ENCODE measurements at regions not wholly inside any gene's neighbourhood (a gene's known extent, or its start where the extent isn't known, plus 50 kb on each side); places are given as distances from the start of the nearest gene placed in this dataset.

GRCh38 chr5:58231041-58231440, 228.8 kb downstream of the PLK2 start:
- intact Hi-C loops (cut with DNase I) = no loop called here
- DNase-seq = peak in 16 of 42 donors; percentile 1 to 70 (median 25)

- no peak for DNase-seq
- intact Hi-C loops (cut with DNase I) = no loop called here
Observed at GRCh38 chr5:58228896-58229295, 231.0 kb downstream of the PLK2 start.

- DNase-seq = no peak
- intact Hi-C loops (cut with DNase I) = no loop called here
Observed at GRCh38 chr5:58227858-58228257, 232.0 kb downstream of the PLK2 start.

GRCh38 chr5:58224661-58225060, 235.2 kb downstream of the PLK2 start:
- intact Hi-C loops (cut with DNase I) = no loop called here
- no peak for DNase-seq

GRCh38 chr5:58224221-58224620, 235.7 kb downstream of the PLK2 start:
- DNase-seq = no peak

GRCh38 chr5:58215364-58215763, 244.5 kb downstream of the PLK2 start:
- no peak for DNase-seq
- intact Hi-C loops (cut with DNase I) = no loop called here

More at GRCh38 chr5:58224221-58224620, 235.7 kb downstream of the PLK2 start:
- intact Hi-C loops (cut with DNase I) = no loop called here

- no peak for DNase-seq
- intact Hi-C loops (cut with DNase I) = no loop called here
Observed at GRCh38 chr5:58211441-58211840, 248.4 kb downstream of the PLK2 start.

GRCh38 chr5:58208674-58209073, 251.2 kb downstream of the PLK2 start:
- intact Hi-C loops (cut with DNase I) = no loop called here
- DNase-seq = no peak

- intact Hi-C loops (cut with DNase I) = no loop called here
- no peak for DNase-seq
Observed at GRCh38 chr5:58207076-58207475, 252.8 kb downstream of the PLK2 start.

- intact Hi-C loops (cut with DNase I) = no loop called here
- no peak for DNase-seq
Observed at GRCh38 chr5:58204966-58205365, 254.9 kb downstream of the PLK2 start.

GRCh38 chr5:58202941-58203444, 256.9 kb downstream of the PLK2 start:
- DNase-seq = no peak
- intact Hi-C loops (cut with DNase I) = no loop called here

- no peak for DNase-seq
- intact Hi-C loops (cut with DNase I) = no loop called here
Observed at GRCh38 chr5:58201922-58202648, 257.8 kb downstream of the PLK2 start.

GRCh38 chr5:58200451-58200850, 259.4 kb downstream of the PLK2 start:
- intact Hi-C loops (cut with DNase I) = no loop called here
- DNase-seq = no peak

GRCh38 chr5:58199087-58199486, 260.8 kb downstream of the PLK2 start:
- intact Hi-C loops (cut with DNase I) = no loop called here
- DNase-seq = no peak

- intact Hi-C loops (cut with DNase I) = no loop called here
- no peak for DNase-seq
Observed at GRCh38 chr5:58198330-58198729, 261.6 kb downstream of the PLK2 start.

- no peak for DNase-seq
- intact Hi-C loops (cut with DNase I) = no loop called here
Observed at GRCh38 chr5:58197875-58198274, 262.0 kb downstream of the PLK2 start.

- intact Hi-C loops (cut with DNase I) = no loop called here
- no peak for DNase-seq
Observed at GRCh38 chr5:58191443-58191842, 268.4 kb downstream of the PLK2 start.

GRCh38 chr5:58188262-58188651, 271.6 kb downstream of the PLK2 start:
- intact Hi-C loops (cut with DNase I) = no loop called here
- no peak for DNase-seq

- no peak for DNase-seq
- intact Hi-C loops (cut with DNase I) = no loop called here
Observed at GRCh38 chr5:58187432-58188261, 272.2 kb downstream of the PLK2 start.

- intact Hi-C loops (cut with DNase I) = no loop called here
- DNase-seq = no peak
Observed at GRCh38 chr5:58185801-58186200, 274.1 kb downstream of the PLK2 start.

Measured in head of caudate nucleus (tissue), 42 donors.